Peyer's patch (tissue), 4 donors: ENCODE measurements at regions not wholly inside any gene's neighbourhood (a gene's known extent, or its start where the extent isn't known, plus 50 kb on each side); places are given as distances from the start of the nearest gene placed in this dataset.
"Not testable (repeated sequence)": the region's sequence is repeated elsewhere in the genome, so short reads cannot be mapped to it uniquely, and the experiment has no call there.

Experiments
- DNase-seq, 3 donors: peaks; one replicate each; pipeline ENCODE4 v3.0.0-alpha.2; 2017 to 2019
- H3K27ac ChIP-seq, 4 donors: fragments of 200-600 bp; sonication (generic); one replicate each; pipeline ENCODE4 v1.5.1; 2016 to 2019
- H3K27me3 ChIP-seq, 2 donors: fragments of 200-600 bp; sonication (generic); one replicate each; pipeline ENCODE4 v1.5.1; 2019
- H3K36me3 ChIP-seq, 3 donors: fragments of 200-600 bp; sonication (generic); one replicate each; pipeline ENCODE4 v1.5.1; 2016 to 2019
- H3K4me1 ChIP-seq, 4 donors: fragments of 200-600 bp; sonication (generic); one replicate each; pipeline ENCODE4 v1.5.1; 2016 to 2019
- H3K4me3 ChIP-seq, 4 donors: fragments of 200-600 bp; sonication (generic); 1 replicate in 3 of 4; 2 replicates in 1 of 4; pipeline ENCODE4 v1.5.1; 2016 to 2019; ENCODE audit warnings: mild to moderate bottlenecking in 1 of 4
- H3K9me3 ChIP-seq, 4 donors: fragments of 200-600 bp; sonication (generic); one replicate each; pipeline ENCODE4 v1.5.1; 2016 to 2019; ENCODE audit warnings: mild to moderate bottlenecking in 1 of 4
- CTCF ChIP-seq, 6 experiments: fragments of 450-650 bp in 4 of 6; fragments of 200-600 bp in 2 of 6; sonication (generic) in 1 of 6; IDR thresholded peaks; one replicate each; pipeline ENCODE4 v1.5.1; 2017 to 2019; ENCODE audit warnings: antibody characterized with exemption in 6 of 6, mild to moderate bottlenecking in 3 of 6, moderate library complexity in 1 of 6
- POLR2A ChIP-seq, 2 donors: fragments of 450-650 bp; IDR thresholded peaks; one replicate each; pipeline ENCODE4 v1.5.1; 2017; ENCODE audit warnings: antibody characterized with exemption in 2 of 2, mild to moderate bottlenecking in 2 of 2, moderate library complexity in 2 of 2

- H3K27ac ChIP-seq, DNase-seq, H3K27me3 ChIP-seq, H3K36me3 ChIP-seq, H3K4me1 ChIP-seq, H3K9me3 ChIP-seq, H3K4me3 ChIP-seq: not testable (repeated sequence)
Measured at GRCh38 chrX:31014474-31014873, 57.4 kb downstream of the FTHL17 start.

GRCh38 chrX:31012509-31013025 is 59.3 kb downstream of the FTHL17 start:
- Histone ChIP-seq H3K27ac (no peak overlapping the region), H3K4me3 (no peak overlapping the region), H3K4me1 (no peaks in the 10 kb centered on the region), H3K36me3 (no peaks in the 10 kb centered on the region), H3K27me3 (no peaks in the 10 kb centered on the region), H3K9me3 (no peaks in the 10 kb centered on the region)
- TF ChIP-seq CTCF (IDR thresholded peaks at IDR 0.05): no peak
- TF ChIP-seq POLR2A (IDR thresholded peaks at IDR 0.05): no peak
- no peak for DNase-seq

GRCh38 chrX:31007321-31007720 is 64.5 kb downstream of the FTHL17 start:
- TF ChIP-seq POLR2A (IDR thresholded peaks at IDR 0.05): no peak
- no peak for TF ChIP-seq CTCF (IDR thresholded peaks at IDR 0.05)
- H3K27ac ChIP-seq: no peak overlapping the region
- no peak for DNase-seq
- H3K27me3 ChIP-seq: no peaks in the 10 kb centered on the region
- no peaks in the 10 kb centered on the region for H3K4me1 ChIP-seq
- no peaks in the 10 kb centered on the region for H3K36me3 ChIP-seq
- no peak overlapping the region for H3K4me3 ChIP-seq
- H3K9me3 ChIP-seq: no peaks in the 10 kb centered on the region

GRCh38 chrX:31006027-31006426 is 65.8 kb downstream of the FTHL17 start:
- TF ChIP-seq POLR2A (IDR thresholded peaks at IDR 0.05) (no peak), CTCF (IDR thresholded peaks at IDR 0.05) (no peak)
- Histone ChIP-seq H3K4me3 (no peak overlapping the region), H3K27me3 (no peaks in the 10 kb centered on the region), H3K4me1 (no peaks in the 10 kb centered on the region), H3K36me3 (no peaks in the 10 kb centered on the region), H3K9me3 (no peaks in the 10 kb centered on the region), H3K27ac (no peak overlapping the region)
- no peak for DNase-seq

GRCh38 chrX:30997411-30997810 is 74.4 kb downstream of the FTHL17 start:
- Histone ChIP-seq H3K4me1 (no peaks in the 10 kb centered on the region), H3K36me3 (no peaks in the 10 kb centered on the region), H3K27me3 (no peaks in the 10 kb centered on the region), H3K9me3 (no peaks in the 10 kb centered on the region), H3K27ac (no peak overlapping the region), H3K4me3 (no peak overlapping the region)
- TF ChIP-seq CTCF (IDR thresholded peaks at IDR 0.05): no peak
- no peak for TF ChIP-seq POLR2A (IDR thresholded peaks at IDR 0.05)
- DNase-seq: no peak

- no peak for DNase-seq
- Histone ChIP-seq H3K9me3 (no peaks in the 10 kb centered on the region), H3K27me3 (no peaks in the 10 kb centered on the region), H3K4me3 (no peak overlapping the region), H3K27ac (no peak overlapping the region), H3K4me1 (no peaks in the 10 kb centered on the region), H3K36me3 (no peaks in the 10 kb centered on the region)
- TF ChIP-seq CTCF (IDR thresholded peaks at IDR 0.05): no peak
- no peak for TF ChIP-seq POLR2A (IDR thresholded peaks at IDR 0.05)
Measured at GRCh38 chrX:30995705-30996104, 76.1 kb downstream of the FTHL17 start.
